Hematopoietic multipotent progenitor cell (in vitro differentiated cells): ENCODE measurements at regions not wholly inside any gene's neighbourhood (a gene's known extent, or its start where the extent isn't known, plus 50 kb on each side); places are given as distances from the start of the nearest gene placed in this dataset.

Experiments used
- DNase-seq, 3 donors: peaks; one replicate each; pipeline ENCODE4 v3.0.0-alpha.2; 2011 to 2015; ENCODE audit warnings: low read depth in 2 of 3, low spot score in 2 of 3

DNA sequence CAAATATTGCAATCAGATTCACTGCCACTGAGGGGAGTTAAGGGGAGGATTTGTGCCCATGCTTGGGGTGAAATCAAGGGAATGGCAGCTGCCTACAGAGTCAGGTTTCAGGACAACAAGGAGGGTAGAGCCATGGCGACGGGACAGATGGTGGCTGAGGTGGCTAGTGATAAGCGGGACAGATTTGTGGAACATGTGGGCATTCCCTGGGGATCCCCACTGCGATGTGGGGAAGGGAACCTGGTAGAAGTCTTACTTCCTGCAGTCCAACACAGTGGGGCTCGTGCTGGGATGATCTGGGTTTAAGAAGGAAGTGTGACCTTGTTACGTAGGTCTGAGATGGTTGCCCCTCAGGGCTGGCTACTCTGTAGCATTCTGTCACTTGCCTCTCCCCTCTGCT is 292.0 kb upstream of the JARID2 start:
- DNase-seq = no peak

DNA sequence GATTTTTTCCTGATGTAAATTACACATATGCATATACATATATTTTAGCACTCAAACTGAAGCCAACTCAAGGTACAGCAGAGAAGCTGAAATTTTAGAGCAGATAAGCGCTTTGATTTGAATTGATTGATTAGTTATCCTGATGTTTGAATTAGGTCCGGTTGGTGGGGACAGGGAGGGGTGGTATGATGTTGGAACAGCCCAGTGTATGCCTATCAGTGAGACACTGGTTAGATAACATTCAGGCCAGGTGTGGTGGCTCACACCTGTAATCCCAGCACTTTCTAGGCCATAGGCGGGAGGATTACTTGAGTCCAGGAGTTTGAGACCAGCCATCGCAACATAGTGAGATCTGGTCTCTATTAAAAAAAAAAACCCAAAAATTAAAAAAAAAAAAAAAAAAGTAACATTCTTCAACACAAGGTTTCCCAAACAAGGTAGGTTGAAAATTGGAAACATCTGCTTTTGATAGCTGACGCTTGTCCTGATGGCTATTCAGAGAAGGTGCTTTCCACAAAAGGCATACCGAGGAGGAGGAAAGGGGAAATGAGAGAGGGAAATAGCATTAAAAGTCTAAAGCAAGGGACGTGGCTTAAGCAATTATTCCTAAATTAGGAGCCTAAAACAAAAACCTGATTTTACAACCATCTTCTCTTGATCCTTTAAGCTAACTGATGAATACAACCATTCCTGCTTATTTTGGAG is 288.4 kb upstream of the JARID2 start:
- no peak for DNase-seq

DNA sequence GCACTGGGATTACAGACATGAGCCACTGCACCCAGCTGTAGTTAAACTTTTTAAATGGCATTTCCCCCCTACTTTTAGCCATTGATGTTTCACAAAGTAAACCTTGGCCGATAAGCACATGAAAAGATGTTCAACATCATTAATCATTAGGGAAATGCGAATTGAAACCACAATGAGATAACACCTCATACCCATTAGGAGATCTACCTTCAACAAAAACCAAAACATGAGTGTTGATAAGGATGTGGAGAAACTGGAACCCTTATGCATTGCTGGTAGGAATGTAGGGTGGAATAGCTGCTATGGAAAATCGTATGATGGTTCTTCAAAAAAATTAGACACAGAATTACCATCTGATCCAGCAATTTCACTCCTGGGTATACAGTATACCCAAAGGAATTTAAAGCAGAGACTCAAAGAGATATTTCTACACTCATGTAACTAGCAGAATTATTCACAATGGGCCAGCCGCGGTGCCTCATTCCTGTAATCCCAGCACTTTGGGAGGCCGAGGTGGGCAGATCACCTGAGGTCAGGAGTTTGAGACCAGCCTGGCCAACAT is 286.5 kb upstream of the JARID2 start:
- DNase-seq = no peak

DNA sequence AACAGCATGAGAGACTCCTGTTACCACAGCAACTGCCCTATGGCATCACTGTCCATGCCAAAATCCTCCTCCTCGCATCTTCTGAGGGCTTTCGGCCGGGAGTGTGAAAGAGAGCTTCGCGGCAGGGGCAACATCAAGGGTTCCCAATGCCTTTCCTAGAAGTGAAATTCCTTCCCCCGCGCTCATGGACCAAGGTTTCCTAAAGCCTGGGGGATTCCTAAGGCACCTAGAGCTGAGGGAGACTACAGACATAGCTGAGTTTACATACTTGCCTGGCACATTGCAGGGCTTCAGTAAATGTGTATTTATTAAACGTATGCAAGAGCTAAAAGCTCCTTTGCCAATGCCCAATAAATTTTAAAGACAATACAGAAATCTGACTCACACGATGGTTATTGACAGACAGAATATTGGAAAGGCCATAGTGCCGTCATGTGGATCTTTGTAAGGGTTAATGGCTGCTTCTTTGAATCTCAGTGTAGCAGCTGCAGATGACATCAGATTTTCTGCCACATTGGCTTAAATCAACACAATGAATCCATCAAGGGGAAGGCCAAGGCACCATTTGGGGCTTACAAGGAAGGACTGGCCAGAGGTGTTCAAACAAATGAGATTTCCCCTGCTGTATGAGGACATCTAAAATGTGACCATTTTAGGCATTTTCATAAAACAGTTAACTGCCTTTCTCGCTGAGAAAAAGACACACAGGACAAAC is 281.2 kb upstream of the JARID2 start:
- DNase-seq = no peak

DNA sequence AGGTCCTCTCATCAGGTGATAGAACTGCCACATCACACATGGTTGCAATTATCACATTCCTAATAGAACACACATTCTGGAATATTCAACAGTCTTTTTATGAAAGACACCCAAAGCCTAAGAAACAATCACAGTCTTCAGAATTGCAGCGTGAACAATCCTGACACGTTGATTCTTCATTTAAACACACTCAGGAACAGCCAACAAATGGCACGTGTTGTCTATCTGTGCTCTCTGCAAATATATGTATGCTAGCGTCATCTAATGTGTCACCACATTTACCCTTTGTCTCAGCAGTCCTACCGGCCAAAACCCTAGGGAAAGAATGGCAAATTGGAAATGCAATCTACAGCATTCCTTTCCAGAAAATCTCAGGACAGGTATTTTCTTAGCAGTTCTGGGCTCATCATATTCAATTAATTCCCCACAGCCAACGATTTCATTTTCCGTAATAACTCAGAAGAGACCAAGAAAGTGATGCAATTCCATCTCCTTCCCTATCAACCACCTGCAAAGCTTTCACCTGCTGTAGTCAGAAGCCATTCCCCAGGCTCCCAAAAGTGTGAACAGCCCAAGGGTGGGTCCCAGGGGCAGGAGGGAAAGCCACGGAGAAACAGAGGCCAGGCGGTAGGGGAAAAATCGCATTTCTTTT is 280.3 kb upstream of the JARID2 start:
- no peak for DNase-seq

DNA sequence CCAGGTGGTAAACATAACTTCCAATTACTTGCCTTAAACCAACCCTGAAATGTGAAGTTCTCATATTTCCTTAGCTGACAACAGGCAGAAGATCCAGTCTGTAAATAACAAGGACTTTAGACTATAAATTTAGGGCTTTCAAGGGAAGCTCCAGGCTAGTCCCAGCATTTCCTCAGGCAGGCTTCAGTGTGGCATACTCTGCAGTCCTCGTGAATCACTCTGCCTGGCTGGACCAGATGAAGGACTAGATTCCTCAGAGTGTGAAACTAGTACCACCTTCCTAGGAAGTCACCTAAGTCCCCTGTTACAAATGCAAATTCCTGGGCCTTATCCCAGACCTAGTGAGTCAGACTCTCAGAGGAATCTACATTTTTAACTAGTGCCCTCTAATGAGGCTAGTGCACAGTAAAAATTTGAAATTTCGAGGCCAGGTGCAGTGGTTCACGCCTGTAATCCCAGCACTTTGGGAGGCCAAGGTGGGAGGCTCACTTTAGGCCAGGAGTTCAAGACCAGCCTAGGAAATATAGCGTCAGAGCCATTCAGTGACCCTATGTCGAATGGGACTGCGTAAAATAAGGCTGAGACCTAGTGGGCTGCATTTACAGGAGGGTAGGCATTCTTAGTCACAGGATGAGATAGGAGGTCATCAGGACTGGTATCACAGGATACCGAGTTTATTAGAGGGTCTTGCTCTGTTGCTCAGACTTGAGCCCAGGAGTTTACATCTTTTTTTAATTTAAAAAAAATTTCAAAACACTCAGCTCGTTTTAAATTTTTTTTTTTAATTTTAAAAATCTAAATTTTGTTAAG is 279.6 kb upstream of the JARID2 start:
- no peak for DNase-seq

DNA sequence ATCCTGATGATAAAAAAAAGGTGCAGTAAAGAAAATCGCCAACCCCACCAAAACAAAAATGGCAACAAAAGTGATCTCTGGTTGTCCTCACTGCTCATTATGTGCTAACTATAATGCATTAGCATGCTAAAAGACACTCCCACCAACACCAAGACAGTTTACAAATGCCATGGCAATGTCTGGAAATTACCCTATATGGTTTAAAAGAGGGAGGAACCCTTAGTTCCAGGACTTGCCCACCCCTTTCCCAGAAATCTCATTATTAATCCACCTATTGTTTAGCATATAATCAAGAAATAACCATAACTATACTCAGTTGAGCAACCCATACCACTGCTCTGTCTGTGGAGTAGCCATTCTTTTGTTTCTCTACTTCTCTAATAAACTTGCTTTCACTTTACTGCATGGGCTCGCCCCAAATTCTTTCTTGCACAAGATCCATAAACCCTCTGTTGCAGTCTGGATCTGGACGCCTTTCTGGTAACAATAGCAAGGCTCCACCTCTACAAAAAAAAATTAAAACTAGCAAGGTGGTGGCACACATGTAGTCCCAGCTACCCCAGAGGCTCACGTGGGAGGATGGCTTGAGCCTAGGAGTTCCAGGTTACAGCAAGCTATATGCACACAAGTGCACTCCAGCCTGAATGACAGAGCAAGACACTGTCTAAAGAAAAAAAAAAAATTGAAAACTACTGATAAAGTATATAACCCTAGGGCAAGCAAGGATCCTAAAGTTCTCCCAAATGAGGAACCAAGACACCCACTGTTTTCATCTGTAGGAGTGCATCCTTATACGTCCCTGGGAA is 278.8 kb upstream of the JARID2 start:
- DNase-seq = no peak

DNA sequence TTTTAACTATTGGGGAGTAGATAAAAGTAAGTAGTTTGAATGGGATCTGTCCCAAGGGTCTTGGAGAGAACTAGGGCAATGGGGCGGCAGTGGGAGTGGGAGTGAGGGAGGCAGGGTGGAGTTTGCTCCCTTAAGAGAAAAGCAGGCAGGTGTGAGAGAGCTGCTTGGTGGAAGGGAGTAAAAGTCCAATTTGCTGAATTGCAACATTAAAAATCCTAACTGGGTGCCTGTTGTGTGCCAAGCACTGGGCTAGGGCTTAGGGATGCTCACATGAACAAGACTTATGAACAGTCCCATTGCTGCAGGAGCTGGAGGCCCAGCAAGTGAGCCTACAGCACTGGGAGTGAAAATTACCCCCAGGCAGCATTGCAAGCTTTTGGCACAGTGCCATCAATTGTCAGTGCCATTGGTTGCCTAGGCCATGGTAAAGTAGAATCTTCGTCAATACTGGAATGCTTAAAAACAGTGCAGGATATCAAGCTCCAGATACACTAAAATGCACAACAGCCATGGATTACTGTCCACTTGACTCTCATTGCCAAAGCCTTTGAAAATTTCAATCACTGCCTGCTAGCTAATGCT is 277.7 kb upstream of the JARID2 start:
- no peak for DNase-seq

DNA sequence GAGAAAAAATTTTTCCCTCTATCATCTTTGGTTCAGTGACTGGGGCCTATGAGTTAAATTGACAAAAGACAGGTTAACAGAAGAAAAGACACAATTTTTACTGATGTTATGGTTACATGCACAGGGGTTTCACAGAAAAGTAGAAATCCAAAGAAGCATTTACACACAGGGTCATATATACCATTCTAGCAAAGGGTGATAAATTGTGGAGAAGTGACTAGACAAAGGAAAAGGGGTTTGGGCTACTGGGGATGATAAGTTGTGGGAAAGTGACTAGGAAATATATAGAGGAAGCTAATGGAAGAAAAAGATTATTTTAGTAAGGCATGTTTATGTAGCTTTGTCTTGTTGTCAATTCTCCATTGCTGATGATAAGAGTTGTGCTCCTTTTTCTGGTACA is 276.7 kb upstream of the JARID2 start:
- DNase-seq = no peak

DNA sequence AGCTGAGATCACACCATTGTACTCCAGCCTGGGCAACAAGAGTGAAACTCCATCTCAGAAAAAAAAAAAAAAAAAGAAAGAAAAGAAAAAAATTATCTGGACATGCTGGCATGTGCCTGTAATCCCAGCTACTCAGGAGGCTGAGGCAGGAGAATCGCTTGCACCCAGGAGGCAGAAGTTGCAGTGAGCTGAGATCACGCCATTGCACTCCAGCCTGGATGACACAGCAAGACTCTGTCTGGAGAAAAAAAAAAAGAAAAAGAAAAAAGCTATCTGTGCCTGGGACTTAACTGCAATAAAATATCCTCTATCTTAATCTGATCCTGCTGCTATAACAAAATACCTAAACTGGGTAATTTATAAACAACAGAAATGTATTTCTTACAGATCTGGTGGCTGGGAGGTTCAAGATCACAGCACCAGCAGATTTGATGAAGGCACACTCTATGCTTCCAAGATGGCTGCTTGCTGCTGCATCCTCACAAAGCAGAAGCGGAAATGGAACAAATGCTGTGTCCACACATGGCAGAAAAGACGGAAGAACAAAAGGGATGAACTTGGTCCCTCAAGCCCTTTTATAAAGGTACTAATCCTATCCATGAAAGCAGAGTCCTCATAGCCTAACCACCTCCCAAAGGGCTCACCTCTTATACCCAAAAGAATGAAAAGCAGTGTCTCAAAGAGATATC is 273.3 kb upstream of the JARID2 start:
- no peak for DNase-seq

DNA sequence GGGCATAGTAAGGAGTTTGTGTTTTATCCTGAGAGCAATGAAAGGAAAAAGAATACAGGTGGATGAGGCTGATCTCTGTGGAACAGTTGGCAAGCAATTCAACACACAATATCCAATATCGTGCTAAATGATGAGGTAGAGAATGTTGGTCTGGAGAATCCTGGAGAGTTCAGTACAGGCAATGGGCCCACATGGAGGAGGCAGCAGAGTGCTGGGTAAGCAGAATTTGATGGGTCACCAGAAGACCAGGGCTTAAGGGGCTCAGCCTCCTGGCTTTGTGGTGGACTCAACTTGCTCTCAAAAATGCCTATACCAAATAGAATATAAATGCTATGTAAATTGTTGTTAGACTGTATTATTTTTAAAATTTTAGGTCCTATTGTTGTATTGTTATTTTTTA is 271.5 kb upstream of the JARID2 start:
- DNase-seq = no peak

DNA sequence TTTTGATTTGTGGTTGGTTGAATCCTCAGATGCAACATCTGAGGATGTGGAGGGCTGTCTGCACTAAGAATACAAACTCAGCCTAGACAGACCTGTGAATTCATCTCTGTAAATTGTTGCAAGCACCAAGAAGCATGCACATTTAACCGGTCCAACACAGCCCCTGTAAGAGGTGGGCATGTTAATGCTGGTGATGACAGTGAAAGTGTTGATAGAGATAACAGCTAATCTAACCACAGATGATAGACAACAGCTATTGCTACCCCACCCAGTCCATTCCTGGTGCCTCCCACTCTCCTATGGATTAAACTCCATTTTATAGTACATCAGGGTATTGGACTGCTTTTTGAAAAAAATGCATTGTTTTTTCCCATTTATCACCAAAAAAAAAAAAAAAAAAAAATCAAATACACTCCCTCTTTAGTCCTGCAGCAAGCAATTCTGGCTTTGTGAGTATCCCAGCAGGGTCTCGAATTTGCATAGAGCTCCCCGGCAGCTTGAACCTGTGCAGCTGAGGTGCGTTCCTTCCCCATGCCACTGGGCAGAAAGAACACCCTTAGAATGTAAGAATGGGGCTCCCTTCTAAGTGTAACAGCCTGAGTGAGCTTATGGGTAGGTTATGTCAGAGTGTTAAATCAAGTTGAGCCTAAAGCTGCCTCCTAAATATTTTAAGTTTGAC is 270.9 kb upstream of the JARID2 start:
- DNase-seq = no peak

DNA sequence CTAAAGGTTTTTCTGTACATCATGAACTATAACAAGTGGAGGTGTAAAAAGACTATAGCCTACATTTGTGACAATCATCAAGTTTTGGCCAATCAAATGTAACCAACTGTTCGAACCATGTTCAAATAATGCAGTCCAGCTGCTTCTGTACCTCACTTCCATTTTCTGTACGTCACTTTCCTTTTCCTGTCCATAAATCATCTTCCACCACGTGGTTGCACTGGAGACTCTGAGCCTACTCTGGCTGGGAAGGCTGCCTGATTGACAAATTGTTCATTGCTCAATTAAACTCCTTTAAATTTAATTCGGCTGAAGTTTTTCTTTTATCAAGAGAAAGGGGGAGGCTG is 270.4 kb upstream of the JARID2 start:
- peak in 2 of 3 donors; percentile 54 to 81 for DNase-seq

DNA sequence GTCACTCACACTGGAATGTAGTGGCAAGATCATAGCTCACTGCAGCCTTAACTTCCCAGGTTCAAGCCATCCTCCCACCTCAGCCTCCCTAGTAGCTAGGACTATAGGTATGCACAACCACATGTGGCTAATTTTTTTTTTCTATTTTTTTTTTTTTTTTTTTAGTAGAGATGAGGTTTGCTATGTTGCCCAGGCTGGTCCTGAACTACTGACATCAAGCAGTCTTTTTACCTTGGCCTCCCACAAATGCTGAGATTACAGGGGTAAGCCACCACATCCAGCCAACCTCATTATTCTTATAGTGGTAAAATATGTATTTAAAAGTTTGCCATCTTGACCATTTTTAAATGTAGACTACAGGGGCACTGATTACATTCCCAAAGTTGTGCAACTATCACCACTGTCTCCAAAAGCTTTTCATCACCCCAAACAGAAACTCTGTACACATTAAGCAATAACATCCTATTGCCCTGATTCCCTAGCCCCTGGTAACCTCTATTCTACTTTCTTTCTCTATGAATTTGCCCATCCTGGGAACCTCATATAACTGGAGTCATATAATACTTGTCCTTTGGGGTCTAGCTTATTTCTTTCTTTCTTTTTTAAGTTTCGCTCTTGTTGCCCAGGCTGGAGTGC is 268.0 kb upstream of the JARID2 start:
- no peak for DNase-seq

DNA sequence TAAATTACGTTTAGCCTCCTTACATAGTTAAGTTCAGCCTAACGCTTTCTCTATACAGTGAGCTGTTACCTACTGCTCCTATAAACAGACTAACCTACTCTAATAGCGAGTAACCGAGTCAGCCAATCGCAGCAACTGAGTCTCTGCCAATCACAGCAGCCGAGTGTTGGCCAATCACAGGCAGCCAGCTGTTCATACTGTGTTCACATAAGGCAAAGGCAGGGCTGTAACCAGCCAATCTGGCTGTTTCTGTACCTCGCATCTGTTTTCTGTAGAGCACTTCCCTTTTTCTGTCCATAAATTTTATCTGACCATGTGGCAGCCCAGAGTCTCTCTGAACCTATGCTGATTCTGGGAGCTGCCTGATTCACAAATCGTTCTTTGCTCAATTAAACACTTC is 263.9 kb upstream of the JARID2 start:
- DNase-seq = peak in 2 of 3 donors; percentile 58 to 81

DNA sequence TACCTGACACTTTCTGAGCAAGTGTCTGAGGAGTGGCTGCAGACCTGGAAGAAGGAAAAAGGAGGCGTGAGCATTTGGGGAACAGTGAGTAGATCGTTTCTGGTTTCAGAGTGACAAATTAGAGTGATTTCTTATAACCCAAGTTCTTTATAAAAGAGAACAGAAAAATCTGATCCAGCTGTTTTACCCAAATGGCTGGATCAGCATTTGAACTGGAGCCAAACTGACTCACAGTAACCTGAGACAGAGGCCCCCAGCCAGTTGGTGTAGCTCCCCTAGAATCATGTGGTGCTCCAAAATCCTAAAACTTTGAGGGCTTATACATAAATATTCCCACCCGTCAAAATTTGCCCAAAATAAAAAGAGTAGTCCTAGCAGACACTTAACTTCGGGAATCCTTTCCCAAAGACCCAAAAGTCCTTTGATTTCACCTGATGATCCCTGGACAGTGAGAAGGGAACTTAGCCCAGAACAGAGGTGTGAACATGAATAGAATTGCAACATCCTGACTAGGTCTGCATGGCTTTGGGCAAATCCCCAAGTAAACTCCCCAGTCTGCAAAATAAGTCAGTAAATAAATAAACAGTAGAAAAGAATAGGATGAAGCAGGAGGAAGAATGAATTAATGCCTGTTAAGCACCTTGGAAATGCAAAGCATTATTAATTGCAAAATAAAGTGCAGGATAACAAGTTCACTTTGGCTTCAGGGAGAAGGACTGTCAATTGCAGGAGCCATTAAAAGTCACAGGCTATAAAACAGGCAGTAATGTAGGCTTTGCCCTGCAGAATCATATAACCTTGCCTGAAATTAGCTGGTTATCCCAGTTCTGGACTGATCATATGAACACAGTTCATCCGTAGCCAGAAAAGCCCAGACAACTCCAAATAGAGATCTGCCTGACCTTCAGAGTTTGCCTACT is 262.0 kb upstream of the JARID2 start:
- DNase-seq = no peak

DNA sequence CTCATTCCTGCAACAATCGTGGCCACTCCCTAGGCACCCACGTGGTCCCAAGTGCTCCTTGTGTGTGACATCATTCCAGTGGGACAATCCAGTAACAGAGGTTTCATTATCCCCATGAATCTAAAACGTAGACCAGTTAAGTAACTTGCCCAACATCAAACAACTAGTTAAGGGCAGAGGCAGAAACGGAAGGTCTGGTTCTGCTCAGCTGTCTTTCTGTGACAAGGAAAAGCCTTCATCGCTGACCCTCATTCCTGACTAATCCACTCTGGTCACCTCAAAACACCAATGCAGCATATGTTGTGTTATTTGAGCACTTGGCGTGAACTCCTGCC is 261.4 kb upstream of the JARID2 start:
- DNase-seq = no peak
